Testis (tissue), 2 donors: ENCODE measurements at regions not wholly inside any gene's neighbourhood (a gene's known extent, or its start where the extent isn't known, plus 50 kb on each side); places are given as distances from the start of the nearest gene placed in this dataset.

Experiments used
- POLR2A ChIP-seq: fragments of 450-650 bp; IDR thresholded peaks from one replicate; pipeline ENCODE4 v1.6.1; 2017; ENCODE audit warnings: antibody characterized with exemption, mild to moderate bottlenecking, moderate library complexity
- TF ChIP-seq, protein P1 (sequence below), 3 experiments: fragments of 450-650 bp in 2 of 3; fragments of 200-600 bp in 1 of 3; sonication (generic) in 1 of 3; IDR thresholded peaks; one replicate each; pipeline ENCODE4 v1.5.1; 2016 to 2019; ENCODE audit warnings: antibody characterized with exemption in 3 of 3, mild to moderate bottlenecking in 2 of 3, moderate library complexity in 1 of 3

DNA sequence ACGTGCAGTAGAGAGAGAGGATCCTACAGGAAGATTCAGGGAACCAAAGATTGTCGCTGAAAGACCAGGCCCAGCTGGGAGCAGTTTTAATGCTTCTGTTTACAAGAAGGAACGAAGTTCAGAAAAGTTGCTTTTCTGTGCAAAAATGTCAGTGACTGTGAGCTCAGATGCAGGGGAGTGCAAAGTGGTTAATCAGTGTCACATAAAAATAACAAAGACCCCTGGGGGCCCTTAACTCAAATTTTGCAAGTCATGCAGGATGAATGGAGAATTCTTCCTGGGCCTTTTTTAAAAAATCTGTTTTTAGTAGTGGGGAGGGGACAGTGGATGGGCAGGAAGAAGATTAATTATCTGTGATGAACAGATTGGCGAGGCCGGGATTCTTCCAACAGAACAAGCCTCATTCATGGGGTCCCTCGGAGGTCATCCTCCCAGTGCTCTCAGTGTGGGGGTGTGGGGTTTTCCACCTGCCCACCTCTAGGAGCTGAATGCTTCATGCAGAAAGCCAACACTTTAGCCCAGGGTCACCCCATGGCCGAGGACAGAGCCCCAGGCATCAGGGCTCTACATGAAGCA lies 167.2 kb downstream of the UQCRFS1 start:
- TF ChIP-seq, protein P1, sequence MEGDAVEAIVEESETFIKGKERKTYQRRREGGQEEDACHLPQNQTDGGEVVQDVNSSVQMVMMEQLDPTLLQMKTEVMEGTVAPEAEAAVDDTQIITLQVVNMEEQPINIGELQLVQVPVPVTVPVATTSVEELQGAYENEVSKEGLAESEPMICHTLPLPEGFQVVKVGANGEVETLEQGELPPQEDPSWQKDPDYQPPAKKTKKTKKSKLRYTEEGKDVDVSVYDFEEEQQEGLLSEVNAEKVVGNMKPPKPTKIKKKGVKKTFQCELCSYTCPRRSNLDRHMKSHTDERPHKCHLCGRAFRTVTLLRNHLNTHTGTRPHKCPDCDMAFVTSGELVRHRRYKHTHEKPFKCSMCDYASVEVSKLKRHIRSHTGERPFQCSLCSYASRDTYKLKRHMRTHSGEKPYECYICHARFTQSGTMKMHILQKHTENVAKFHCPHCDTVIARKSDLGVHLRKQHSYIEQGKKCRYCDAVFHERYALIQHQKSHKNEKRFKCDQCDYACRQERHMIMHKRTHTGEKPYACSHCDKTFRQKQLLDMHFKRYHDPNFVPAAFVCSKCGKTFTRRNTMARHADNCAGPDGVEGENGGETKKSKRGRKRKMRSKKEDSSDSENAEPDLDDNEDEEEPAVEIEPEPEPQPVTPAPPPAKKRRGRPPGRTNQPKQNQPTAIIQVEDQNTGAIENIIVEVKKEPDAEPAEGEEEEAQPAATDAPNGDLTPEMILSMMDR (IDR thresholded peaks at IDR 0.05), result no peak
- no peak for TF ChIP-seq POLR2A
